ENCODE measurements at regions not wholly inside any gene's neighbourhood (a gene's known extent, or its start where the extent isn't known, plus 50 kb on each side); places are given as distances from the start of the nearest gene placed in this dataset.

- H3K4me1 Mint-ChIP-seq (ENCODE audit: low read depth): no peaks in the 10 kb centered on the region
- H3K4me3 Mint-ChIP-seq: no peak overlapping the region
- CTCF ChIA-PET: no interaction called here
- DNase-seq (no peak), ATAC-seq (no peak)
- no peaks in the 10 kb centered on the region for H3K36me3 Mint-ChIP-seq (ENCODE audit: low read depth)
- POLR2A ChIA-PET: no interaction called here
- H3K27me3 Mint-ChIP-seq (ENCODE audit: low read depth): peaks cover 14% of the 10 kb centered on the region
- no peak overlapping the region for H3K27ac Mint-ChIP-seq
- no peaks in the 10 kb centered on the region for H3K9me3 Mint-ChIP-seq (ENCODE audit: insufficient read depth)
Measured at GRCh38 chr13:26456650-26457049, 100.8 kb upstream of the WASF3 start.

DNA sequence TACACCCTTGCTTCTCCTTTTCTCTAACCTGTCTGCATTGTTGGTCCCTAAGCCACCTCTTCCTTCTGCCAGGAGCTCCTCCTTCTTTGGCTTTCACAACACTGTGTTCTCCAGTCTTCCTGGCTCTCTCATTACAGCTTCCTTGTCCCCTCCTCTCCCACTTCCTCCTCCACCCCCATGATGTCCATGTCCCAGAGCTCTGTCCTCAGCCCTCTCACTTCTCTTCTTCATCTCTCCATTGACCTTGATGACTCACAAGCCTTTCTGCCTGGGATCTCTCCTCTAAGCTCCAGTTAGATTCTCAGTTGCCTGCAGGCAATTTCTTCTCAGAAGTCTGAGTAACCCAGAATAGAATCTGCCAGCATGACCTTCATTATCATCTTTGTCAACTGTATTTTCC, 100.3 kb upstream of the WASF3 start:
- no peaks in the 10 kb centered on the region for H3K9me3 Mint-ChIP-seq (ENCODE audit: insufficient read depth)
- ChIA-PET POLR2A (no interaction called here), CTCF (no interaction called here)
- no peaks in the 10 kb centered on the region for H3K4me1 Mint-ChIP-seq (ENCODE audit: low read depth)
- no peak overlapping the region for H3K27ac Mint-ChIP-seq
- no peaks in the 10 kb centered on the region for H3K36me3 Mint-ChIP-seq (ENCODE audit: low read depth)
- DNase-seq (no peak), ATAC-seq (no peak)
- peaks cover 13% of the 10 kb centered on the region for H3K27me3 Mint-ChIP-seq (ENCODE audit: low read depth)
- no peak overlapping the region for H3K4me3 Mint-ChIP-seq

DNA sequence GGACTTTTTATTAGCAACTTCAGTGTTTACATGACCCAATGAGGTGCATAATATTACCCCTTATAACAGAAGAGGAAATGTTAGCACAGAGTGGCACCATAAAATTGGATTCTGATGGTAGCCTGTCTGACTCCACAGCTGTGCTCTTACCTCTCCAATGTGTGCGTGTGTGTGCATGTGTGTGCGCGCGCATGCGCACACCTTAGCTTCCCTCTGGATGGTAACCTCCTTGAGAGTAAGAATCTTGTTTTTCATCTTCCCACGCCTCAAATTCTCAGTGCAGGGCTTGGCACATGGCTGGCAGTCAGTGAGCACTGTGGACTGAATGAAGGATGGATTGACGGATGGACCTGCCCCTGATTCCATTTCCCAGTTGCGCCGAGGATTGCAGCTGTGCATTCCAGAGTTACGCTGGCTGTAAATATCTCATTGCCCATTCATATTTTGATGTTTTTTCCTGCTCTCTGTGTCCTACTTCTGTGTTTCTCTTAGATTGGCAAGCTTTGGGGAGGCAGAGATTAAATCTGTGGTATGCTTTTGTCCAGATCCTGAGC, 99.2 kb upstream of the WASF3 start:
- Mint-ChIP-seq H3K27ac (no peak overlapping the region), H3K4me3 (no peak overlapping the region), H3K9me3 (ENCODE audit: insufficient read depth) (no peaks in the 10 kb centered on the region), H3K27me3 (ENCODE audit: low read depth) (peaks cover 9% of the 10 kb centered on the region), H3K4me1 (ENCODE audit: low read depth) (no peaks in the 10 kb centered on the region), H3K36me3 (ENCODE audit: low read depth) (no peaks in the 10 kb centered on the region)
- ChIA-PET POLR2A (no interaction called here), CTCF (no interaction called here)
- DNase-seq: no peak
- no peak for ATAC-seq

- Mint-ChIP-seq H3K4me1 (ENCODE audit: low read depth) (no peaks in the 10 kb centered on the region), H3K4me3 (no peak overlapping the region), H3K27me3 (ENCODE audit: low read depth) (peaks cover 11% of the 10 kb centered on the region), H3K27ac (no peak overlapping the region), H3K9me3 (ENCODE audit: insufficient read depth) (no peaks in the 10 kb centered on the region), H3K36me3 (ENCODE audit: low read depth) (no peaks in the 10 kb centered on the region)
- DNase-seq (no peak), ATAC-seq (no peak)
- ChIA-PET CTCF (no interaction called here), POLR2A (no interaction called here)
Measured at GRCh38 chr13:26459276-26460131, 98.0 kb upstream of the WASF3 start.

- Mint-ChIP-seq H3K27me3 (ENCODE audit: low read depth) (peaks cover 10% of the 10 kb centered on the region), H3K9me3 (ENCODE audit: insufficient read depth) (no peaks in the 10 kb centered on the region), H3K4me3 (no peak overlapping the region), H3K36me3 (ENCODE audit: low read depth) (no peaks in the 10 kb centered on the region), H3K4me1 (ENCODE audit: low read depth) (no peaks in the 10 kb centered on the region), H3K27ac (no peak overlapping the region)
- CTCF ChIA-PET: no interaction called here
- no peak for ATAC-seq
- POLR2A ChIA-PET: no interaction called here
- DNase-seq: no peak
Measured at GRCh38 chr13:26460648-26461047, 96.8 kb upstream of the WASF3 start.

DNA sequence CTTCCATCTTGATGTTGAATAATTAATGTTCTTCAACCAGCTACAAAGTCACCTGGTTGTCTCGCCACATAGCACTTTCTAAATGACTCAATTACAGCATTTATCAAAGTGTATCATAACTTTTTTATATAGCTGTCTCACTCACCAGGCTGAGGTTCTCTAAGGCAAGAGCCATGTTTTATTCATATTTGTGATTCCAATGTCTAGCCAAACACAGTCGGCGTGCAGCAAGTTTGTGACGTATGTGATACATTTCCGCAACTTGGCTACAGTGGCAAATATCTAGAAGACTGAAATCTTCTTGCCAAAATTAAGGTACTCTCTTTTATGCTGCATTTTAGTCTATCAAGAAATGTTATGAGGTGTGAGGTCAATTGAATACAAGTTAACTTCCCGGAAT, 94.2 kb upstream of the WASF3 start:
- ATAC-seq (no peak), DNase-seq (no peak)
- H3K9me3 Mint-ChIP-seq (ENCODE audit: insufficient read depth): no peaks in the 10 kb centered on the region
- no peak overlapping the region for H3K4me3 Mint-ChIP-seq
- H3K4me1 Mint-ChIP-seq (ENCODE audit: low read depth): no peaks in the 10 kb centered on the region
- ChIA-PET CTCF (no interaction called here), POLR2A (no interaction called here)
- H3K27ac Mint-ChIP-seq: no peak overlapping the region
- peaks cover 5% of the 10 kb centered on the region for H3K27me3 Mint-ChIP-seq (ENCODE audit: low read depth)
- H3K36me3 Mint-ChIP-seq (ENCODE audit: low read depth): no peaks in the 10 kb centered on the region

GRCh38 chr13:26463848-26464247, 93.6 kb upstream of the WASF3 start:
- no peaks in the 10 kb centered on the region for H3K9me3 Mint-ChIP-seq (ENCODE audit: insufficient read depth)
- POLR2A ChIA-PET: no interaction called here
- no peaks in the 10 kb centered on the region for H3K4me1 Mint-ChIP-seq (ENCODE audit: low read depth)

DNA sequence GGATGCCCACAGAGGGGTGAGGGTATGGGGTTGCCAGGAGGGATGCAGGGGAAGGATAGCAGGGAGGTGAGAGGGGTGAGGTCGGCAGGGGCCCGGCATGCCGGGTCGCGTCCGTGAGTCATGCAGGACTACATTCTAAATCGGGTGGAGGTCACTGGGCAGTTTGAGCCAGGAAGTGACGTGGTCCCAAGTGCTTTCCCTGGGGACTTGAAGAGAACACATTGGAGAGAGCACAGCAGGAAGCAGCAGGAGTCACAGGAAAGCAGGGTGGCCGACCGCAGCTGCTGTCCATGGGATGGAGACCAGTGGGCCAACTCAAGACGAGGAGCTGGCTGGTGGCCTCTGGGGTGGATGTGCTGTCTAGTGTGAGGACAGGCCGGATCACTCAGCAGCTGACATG, 92.0 kb upstream of the WASF3 start:
- H3K4me3 Mint-ChIP-seq: no peak overlapping the region
- ChIA-PET CTCF (no interaction called here), POLR2A (no interaction called here)
- no peaks in the 10 kb centered on the region for H3K36me3 Mint-ChIP-seq (ENCODE audit: low read depth)
- DNase-seq (no peak), ATAC-seq (no peak)
- H3K4me1 Mint-ChIP-seq (ENCODE audit: low read depth): no peaks in the 10 kb centered on the region
- no peaks in the 10 kb centered on the region for H3K9me3 Mint-ChIP-seq (ENCODE audit: insufficient read depth)
- H3K27ac Mint-ChIP-seq: no peak overlapping the region
- peaks cover 5% of the 10 kb centered on the region for H3K27me3 Mint-ChIP-seq (ENCODE audit: low read depth)

More at GRCh38 chr13:26463848-26464247, 93.6 kb upstream of the WASF3 start:
- DNase-seq (no peak), ATAC-seq (no peak)
- Mint-ChIP-seq H3K27me3 (ENCODE audit: low read depth) (peaks cover 5% of the 10 kb centered on the region), H3K4me3 (no peak overlapping the region), H3K27ac (no peak overlapping the region), H3K36me3 (ENCODE audit: low read depth) (no peaks in the 10 kb centered on the region)
- CTCF ChIA-PET: no interaction called here

GRCh38 chr13:26465954-26466353, 91.5 kb upstream of the WASF3 start:
- Mint-ChIP-seq H3K4me1 (ENCODE audit: low read depth) (no peaks in the 10 kb centered on the region), H3K9me3 (ENCODE audit: insufficient read depth) (no peaks in the 10 kb centered on the region), H3K36me3 (ENCODE audit: low read depth) (no peaks in the 10 kb centered on the region), H3K27ac (no peak overlapping the region), H3K4me3 (no peak overlapping the region), H3K27me3 (ENCODE audit: low read depth) (peaks cover 5% of the 10 kb centered on the region)
- DNase-seq (no peak), ATAC-seq (no peak)
- CTCF ChIA-PET: no interaction called here
- POLR2A ChIA-PET: no interaction called here

DNA sequence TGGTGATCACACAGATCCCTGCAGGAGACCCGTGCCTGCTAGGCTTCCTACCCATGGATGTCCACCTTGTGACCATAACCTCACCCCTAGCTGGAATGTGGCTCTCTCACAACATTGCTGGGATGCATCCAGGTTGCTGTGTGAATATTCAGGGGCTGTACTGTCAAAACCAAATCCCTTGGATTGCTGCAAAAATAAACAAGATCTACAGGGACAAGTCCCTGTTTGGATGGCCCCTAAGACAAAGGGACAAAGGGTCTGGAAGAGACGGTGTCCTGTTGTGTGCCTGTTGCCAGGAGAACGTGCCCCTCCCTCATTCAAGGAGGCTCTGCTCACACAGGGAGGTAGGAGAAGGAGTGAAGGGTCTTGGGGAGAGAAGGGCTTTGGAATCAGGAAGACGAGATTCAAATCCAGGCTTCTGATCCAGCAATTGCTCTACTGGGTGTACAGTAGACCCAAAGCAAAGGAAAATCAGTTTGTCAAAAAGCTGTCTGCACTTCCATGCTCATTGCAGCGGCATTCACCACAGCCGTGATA, 89.2 kb upstream of the WASF3 start:
- Mint-ChIP-seq H3K4me1 (ENCODE audit: low read depth) (no peaks in the 10 kb centered on the region), H3K27ac (no peak overlapping the region), H3K36me3 (ENCODE audit: low read depth) (no peaks in the 10 kb centered on the region), H3K4me3 (no peak overlapping the region), H3K27me3 (ENCODE audit: low read depth) (peaks cover 4% of the 10 kb centered on the region), H3K9me3 (ENCODE audit: insufficient read depth) (no peaks in the 10 kb centered on the region)
- ATAC-seq: no peak
- ChIA-PET CTCF (interaction anchor here (1.3 kb wide), 1 partner anchor 283 kb away, joined by 3 read pairs; no protein-coding TSS in a partner anchor), POLR2A (no interaction called here)
- DNase-seq: no peak

GRCh38 chr13:26469602-26470001, 87.9 kb upstream of the WASF3 start:
- Mint-ChIP-seq H3K27me3 (ENCODE audit: low read depth) (no peaks in the 10 kb centered on the region), H3K4me3 (no peak overlapping the region), H3K9me3 (ENCODE audit: insufficient read depth) (no peaks in the 10 kb centered on the region), H3K36me3 (ENCODE audit: low read depth) (no peaks in the 10 kb centered on the region), H3K4me1 (ENCODE audit: low read depth) (no peaks in the 10 kb centered on the region), H3K27ac (no peak overlapping the region)
- DNase-seq (no peak), ATAC-seq (no peak)
- CTCF ChIA-PET: no interaction called here
- POLR2A ChIA-PET: no interaction called here

DNA sequence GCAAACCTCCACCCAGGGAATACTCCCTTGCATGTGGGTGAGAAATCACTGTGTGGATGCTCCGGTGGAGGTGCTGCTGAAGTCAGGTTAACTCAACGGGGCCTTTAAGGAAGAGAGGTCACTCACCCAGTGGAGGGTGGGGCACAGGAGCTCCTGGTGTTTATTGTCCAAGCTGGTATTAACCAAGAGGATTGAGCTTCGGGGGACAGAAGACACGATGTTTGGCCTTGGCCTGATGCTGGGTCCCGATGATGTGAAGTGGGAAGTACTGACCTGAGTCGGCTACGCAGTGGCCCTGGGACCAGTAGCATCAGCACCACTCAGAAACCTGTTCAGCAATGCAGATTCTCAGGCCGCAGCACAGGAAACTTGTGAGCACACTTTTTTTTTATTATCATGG, 85.7 kb upstream of the WASF3 start:
- H3K4me1 Mint-ChIP-seq (ENCODE audit: low read depth): no peaks in the 10 kb centered on the region
- no peaks in the 10 kb centered on the region for H3K9me3 Mint-ChIP-seq (ENCODE audit: insufficient read depth)
- peak; percentile 10 for DNase-seq
- no peak overlapping the region for H3K27ac Mint-ChIP-seq
- POLR2A ChIA-PET: no interaction called here
- CTCF ChIA-PET: no interaction called here
- no peak overlapping the region for H3K4me3 Mint-ChIP-seq
- H3K27me3 Mint-ChIP-seq (ENCODE audit: low read depth): no peaks in the 10 kb centered on the region
- no peak for ATAC-seq
- H3K36me3 Mint-ChIP-seq (ENCODE audit: low read depth): no peaks in the 10 kb centered on the region

Data from activated CD8-positive, alpha-beta T cell treated with anti-CD3 and anti-CD28 coated beads, Interleukin-2, amount 10 ng/mL, durations not matched to agents 7 days and 5 days (primary cell).